Neuronal stem cell (in vitro differentiated cells): ENCODE measurements at regions not wholly inside any gene's neighbourhood (a gene's known extent, or its start where the extent isn't known, plus 50 kb on each side); places are given as distances from the start of the nearest gene placed in this dataset.
"Not testable (repeated sequence)": the region's sequence is repeated elsewhere in the genome, so short reads cannot be mapped to it uniquely, and the experiment has no call there.

Source experiments
- DNase-seq: peaks from one replicate; pipeline ENCODE4 v3.0.0-alpha.2; 2013; ENCODE audit warnings: low spot score
- H2AFZ ChIP-seq: one replicate; pipeline ENCODE4 v1.6.1; 2013; ENCODE audit warnings: mild to moderate bottlenecking, low read length, inconsistent platforms
- H2AK5ac ChIP-seq: 2 replicates; pipeline ENCODE4 v1.6.1; 2013; ENCODE audit warnings: low read depth, mild to moderate bottlenecking, inconsistent platforms, low read length, moderate library complexity, mixed read lengths
- H2BK120ac ChIP-seq: 2 replicates; pipeline ENCODE4 v1.6.1; 2013; ENCODE audit warnings: low read depth, mild to moderate bottlenecking, inconsistent platforms, low read length, moderate library complexity, mixed read lengths
- H2BK12ac ChIP-seq: one replicate; pipeline ENCODE4 v1.6.1; 2013; ENCODE audit warnings: low read length, inconsistent platforms
- H2BK15ac ChIP-seq: 2 replicates; pipeline ENCODE4 v1.6.1; 2013; ENCODE audit warnings: mild to moderate bottlenecking, low read length, inconsistent platforms, mixed read lengths
- H2BK5ac ChIP-seq: one replicate; pipeline ENCODE4 v1.6.1; 2013; ENCODE audit warnings: inconsistent platforms, mild to moderate bottlenecking, low read length, moderate library complexity
- H3K14ac ChIP-seq: one replicate; pipeline ENCODE4 v1.6.1; 2013; ENCODE audit warnings: low read length, inconsistent platforms
- H3K18ac ChIP-seq: 2 replicates; pipeline ENCODE4 v1.6.1; 2013; ENCODE audit warnings: low read length, inconsistent platforms
- H3K23ac ChIP-seq: 2 replicates; pipeline ENCODE4 v1.6.1; 2013; ENCODE audit warnings: low read depth, mild to moderate bottlenecking, mixed read lengths, low read length, inconsistent platforms; ENCODE audit not compliant: poor library complexity
- H3K27ac ChIP-seq: replicated peaks from 3 replicates; pipeline ENCODE4 v1.5.1; 2013; ENCODE audit warnings: low read length, inconsistent platforms
- H3K27me3 ChIP-seq, 3 experiments: 2 replicates each; pipeline ENCODE4 v1.6.1; 2013; ENCODE audit warnings: low read length in 3 of 3, mild to moderate bottlenecking in 2 of 3, inconsistent platforms in 1 of 3, low read depth in 1 of 3, mixed read lengths in 1 of 3, moderate library complexity in 1 of 3; ENCODE audit not compliant: control insufficient read depth in 3 of 3, insufficient read depth in 3 of 3
- H3K36me3 ChIP-seq, 2 donors: replicated peaks in 1 of 2; 2 replicates each; pipeline ENCODE4 v1.6.1; 2013; ENCODE audit warnings: low read length in 2 of 2; ENCODE audit not compliant: control insufficient read depth in 2 of 2, insufficient read depth in 2 of 2
- H3K4ac ChIP-seq: 2 replicates; pipeline ENCODE4 v1.6.1; 2013; ENCODE audit warnings: inconsistent platforms, mild to moderate bottlenecking, low read length, moderate library complexity
- H3K4me1 ChIP-seq, 2 donors: 1 replicate in 1 of 2; 2 replicates in 1 of 2; pipeline ENCODE4 v1.6.1; 2013; ENCODE audit warnings: low read length in 2 of 2, low read depth in 1 of 2; ENCODE audit not compliant: control insufficient read depth in 2 of 2, insufficient read depth in 1 of 2
- H3K4me2 ChIP-seq: one replicate; pipeline ENCODE4 v1.6.1; 2013; ENCODE audit warnings: mild to moderate bottlenecking, low read length, inconsistent platforms; ENCODE audit not compliant: insufficient read depth, poor library complexity, severe bottlenecking
- H3K4me3 ChIP-seq, 2 donors: 2 replicates each; pipeline ENCODE4 v1.5.1; 2013; ENCODE audit warnings: low read length in 2 of 2, mild to moderate bottlenecking in 2 of 2, inconsistent platforms in 1 of 2, moderate library complexity in 1 of 2
- H3K79me1 ChIP-seq: one replicate; pipeline ENCODE4 v1.6.1; 2013; ENCODE audit warnings: low read depth, mild to moderate bottlenecking, inconsistent platforms, low read length, moderate library complexity
- H3K9ac ChIP-seq: one replicate; pipeline ENCODE4 v1.6.1; 2013; ENCODE audit warnings: mild to moderate bottlenecking, low read depth, low read length, inconsistent platforms; ENCODE audit not compliant: poor library complexity
- H3K9me3 ChIP-seq, 2 donors: replicated peaks in 1 of 2; 2 replicates each; pipeline versions ENCODE3 to v1.6.1; 2013; ENCODE audit warnings: low read length in 2 of 2, mild to moderate bottlenecking in 2 of 2, inconsistent platforms in 1 of 2, low read depth in 1 of 2, mixed read lengths in 1 of 2, moderate library complexity in 1 of 2; ENCODE audit not compliant: control insufficient read depth in 2 of 2, insufficient read depth in 1 of 2
- H4K8ac ChIP-seq: one replicate; pipeline ENCODE4 v1.6.1; 2013; ENCODE audit warnings: low read depth, mild to moderate bottlenecking, inconsistent platforms, low read length, moderate library complexity
- H4K91ac ChIP-seq: one replicate; pipeline ENCODE4 v1.6.1; 2013; ENCODE audit warnings: low read length, low read depth, mild to moderate bottlenecking, inconsistent platforms; ENCODE audit not compliant: poor library complexity
- WGBS, 2 donors: extraction: QIAGEN DNeasy Blood & Tissue Kit; methylation state at CpG; one replicate each; pipeline ENCODE4 v1.1.7; 2013; ENCODE audit warnings: missing lambda C conversion rate in 2 of 2, mixed read lengths in 1 of 2; ENCODE audit not compliant: insufficient read length in 2 of 2, insufficient replicate concordance in 1 of 2; ENCODE audit errors: extremely low coverage in 2 of 2; 5-methylcytosine and 5-hydroxymethylcytosine counted together

DNA sequence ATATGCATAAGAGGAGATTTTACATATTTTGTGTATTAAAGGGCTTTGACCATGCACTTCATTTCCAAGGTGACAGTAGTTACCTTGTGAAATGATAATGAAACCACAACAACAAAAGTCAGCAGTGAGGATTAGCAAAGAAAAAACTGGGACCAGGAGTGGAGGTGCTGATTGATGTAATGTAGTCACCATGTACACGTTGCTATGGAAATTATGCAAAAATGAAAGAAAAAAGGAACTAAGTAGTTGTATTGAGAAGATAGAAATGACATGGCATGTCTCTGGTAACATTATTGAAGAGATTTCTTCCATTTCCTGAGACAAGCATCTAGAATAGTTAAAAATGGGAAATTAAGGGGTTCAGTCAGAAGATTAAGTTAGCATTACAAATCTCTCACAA is 171.0 kb downstream of the ANKRD30BL start:
- H3K27ac ChIP-seq, H2AK5ac ChIP-seq: not testable (repeated sequence)

DNA sequence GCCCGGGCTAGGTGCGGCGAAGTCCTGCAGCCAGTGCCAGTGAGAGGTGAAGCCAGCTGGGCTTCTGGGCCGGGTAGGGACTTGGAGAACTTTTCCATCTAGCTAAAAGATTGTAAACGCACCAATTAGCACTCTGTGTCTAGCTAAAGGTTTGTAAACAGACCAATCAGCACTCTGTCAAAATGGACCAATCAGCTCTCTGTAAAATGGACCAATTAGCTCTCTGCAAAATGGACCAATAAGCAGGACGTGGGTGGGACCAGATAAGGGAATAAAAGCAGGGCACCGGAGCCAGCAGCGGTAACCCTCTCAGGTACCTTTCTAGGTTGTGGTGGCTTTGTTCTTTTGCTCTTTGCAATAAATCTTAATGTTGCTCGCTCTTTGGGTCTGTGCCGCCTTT is 195.1 kb downstream of the ANKRD30BL start:
- not testable (repeated sequence) for H2AK5ac ChIP-seq, DNase-seq, H3K18ac ChIP-seq, H3K4me3 ChIP-seq, H3K23ac ChIP-seq, H3K14ac ChIP-seq, H4K91ac ChIP-seq, H3K4ac ChIP-seq, H3K4me1 ChIP-seq, H4K8ac ChIP-seq, H3K27ac ChIP-seq, H2AFZ ChIP-seq, H3K9ac ChIP-seq, H3K27me3 ChIP-seq, H3K9me3 ChIP-seq, H2BK15ac ChIP-seq, H2BK12ac ChIP-seq, H3K36me3 ChIP-seq, H2BK120ac ChIP-seq, H3K4me2 ChIP-seq, H2BK5ac ChIP-seq, H3K79me1 ChIP-seq
- WGBS, 2 donors, result no CpG with 5 or more reads among the region's 10 CpGs

More for the DNA sequence above, 171.0 kb downstream of the ANKRD30BL start:
- not testable (repeated sequence) for H3K27me3 ChIP-seq, H2BK15ac ChIP-seq, H3K4me2 ChIP-seq, H2BK120ac ChIP-seq, H3K23ac ChIP-seq, H3K14ac ChIP-seq, DNase-seq, H4K8ac ChIP-seq, H4K91ac ChIP-seq, H2AFZ ChIP-seq, H3K79me1 ChIP-seq, H2BK12ac ChIP-seq, H3K4ac ChIP-seq, H2BK5ac ChIP-seq, H3K4me1 ChIP-seq, H3K9ac ChIP-seq, H3K36me3 ChIP-seq, H3K9me3 ChIP-seq, H3K4me3 ChIP-seq, H3K18ac ChIP-seq
- no CpG with 5 or more reads among the region's 1 CpG for WGBS, 2 donors

DNA sequence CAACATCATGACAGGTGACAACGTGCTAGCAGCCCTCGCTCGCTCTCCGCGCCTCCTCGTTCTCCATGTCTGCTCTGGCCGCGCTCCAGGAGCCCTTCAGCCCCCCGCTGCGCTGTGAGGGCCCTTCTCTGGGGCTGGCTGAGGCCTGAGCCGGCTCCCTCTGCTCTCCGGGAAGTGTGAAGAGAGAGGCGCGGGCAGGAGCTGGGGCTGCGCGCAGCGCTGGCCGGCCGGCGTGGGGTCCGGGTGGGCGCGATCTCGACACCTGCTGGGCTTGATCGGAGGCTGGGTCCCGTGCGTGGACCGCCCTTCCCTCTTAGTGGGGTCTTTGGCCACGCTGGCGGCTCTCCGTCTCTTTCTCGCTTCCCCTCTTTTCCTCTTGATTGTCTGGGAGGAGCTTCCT is 195.5 kb downstream of the ANKRD30BL start:
- DNase-seq, result no peak
- no CpG with 5 or more reads among the region's 32 CpGs for WGBS, 2 donors

DNA sequence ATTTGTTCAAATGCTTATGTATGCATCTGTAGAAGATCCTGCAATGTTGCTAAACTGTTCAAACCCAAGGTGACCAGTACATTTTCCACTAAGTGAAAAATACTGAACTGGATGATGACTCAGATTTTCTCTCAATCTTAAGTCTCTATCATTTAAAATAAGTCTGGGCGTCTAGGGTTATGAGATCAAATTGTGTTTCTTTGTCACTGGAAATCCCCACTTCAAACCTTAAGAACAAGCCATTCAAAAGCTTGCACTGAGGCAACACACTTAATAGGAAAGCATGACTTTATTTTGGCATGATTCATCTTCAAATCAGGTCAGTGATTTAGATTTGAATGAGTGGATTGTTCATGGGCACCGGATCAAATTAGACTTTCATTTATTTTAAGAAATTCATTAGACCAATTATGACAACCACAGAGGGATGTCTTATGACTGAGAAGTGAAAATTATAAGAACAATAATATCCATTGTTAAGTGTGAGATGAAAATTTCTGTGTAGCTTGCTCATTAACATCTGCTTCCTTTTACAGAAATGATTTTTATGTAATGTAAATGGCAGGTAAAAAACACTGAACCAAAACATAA is 203.6 kb downstream of the ANKRD30BL start:
- H3K4me3 ChIP-seq, H2AFZ ChIP-seq, H3K4me1 ChIP-seq, H3K27me3 ChIP-seq, H4K91ac ChIP-seq, H3K4me2 ChIP-seq, H3K23ac ChIP-seq, H4K8ac ChIP-seq, H3K79me1 ChIP-seq, H3K18ac ChIP-seq, H3K27ac ChIP-seq, H2AK5ac ChIP-seq, H2BK120ac ChIP-seq, H2BK12ac ChIP-seq, H3K36me3 ChIP-seq, H3K14ac ChIP-seq, H2BK15ac ChIP-seq, H3K4ac ChIP-seq, H3K9me3 ChIP-seq, DNase-seq, H2BK5ac ChIP-seq, H3K9ac ChIP-seq: not testable (repeated sequence)
- no CpG with 5 or more reads among the region's 2 CpGs for WGBS, 2 donors

More for the DNA sequence above, 195.5 kb downstream of the ANKRD30BL start:
- H3K36me3 ChIP-seq, result no peaks in the 10 kb centered on the region
- no peak overlapping the region for H2BK120ac ChIP-seq
- no peak overlapping the region for H4K91ac ChIP-seq
- no peak overlapping the region for H3K4me2 ChIP-seq
- H2BK12ac ChIP-seq, result no peak overlapping the region
- no peak overlapping the region for H2AK5ac ChIP-seq
- H2BK5ac ChIP-seq, result no peak overlapping the region
- no peak overlapping the region for H2AFZ ChIP-seq
- H3K27me3 ChIP-seq, result no peaks in the 10 kb centered on the region
- H3K4me3 ChIP-seq, result no peak overlapping the region
- no peaks in the 10 kb centered on the region for H3K9me3 ChIP-seq
- no peak overlapping the region for H3K4ac ChIP-seq
- no peak overlapping the region for H3K27ac ChIP-seq
- no peaks in the 10 kb centered on the region for H3K79me1 ChIP-seq
- no peak overlapping the region for H3K23ac ChIP-seq
- no peak overlapping the region for H3K14ac ChIP-seq
- H3K4me1 ChIP-seq, result no peaks in the 10 kb centered on the region
- H3K18ac ChIP-seq, result no peak overlapping the region
- H3K9ac ChIP-seq, result no peak overlapping the region
- no peak overlapping the region for H2BK15ac ChIP-seq
- H4K8ac ChIP-seq, result no peak overlapping the region
